ENCODE measurements at regions not wholly inside any gene's neighbourhood (a gene's known extent, or its start where the extent isn't known, plus 50 kb on each side); places are given as distances from the start of the nearest gene placed in this dataset.

- H3K27ac ChIP-seq: no peak overlapping the region
- TF ChIP-seq CTCF (conservative IDR thresholded peaks at IDR 0.05): no peak
Observed at GRCh38 chr5:15254607-15255006, 245.4 kb upstream of the FBXL7 start.

- no peak overlapping the region for H3K27ac ChIP-seq
- TF ChIP-seq CTCF (conservative IDR thresholded peaks at IDR 0.05): no peak
Observed at GRCh38 chr5:15252331-15252730, 247.6 kb upstream of the FBXL7 start.

GRCh38 chr5:15249152-15249551 lies 250.8 kb upstream of the FBXL7 start:
- TF ChIP-seq CTCF (conservative IDR thresholded peaks at IDR 0.05): no peak
- H3K27ac ChIP-seq: no peak overlapping the region

GRCh38 chr5:15248731-15249130 lies 251.2 kb upstream of the FBXL7 start:
- TF ChIP-seq CTCF (conservative IDR thresholded peaks at IDR 0.05): no peak
- no peak overlapping the region for H3K27ac ChIP-seq

- H3K27ac ChIP-seq: no peak overlapping the region
- no peak for TF ChIP-seq CTCF (conservative IDR thresholded peaks at IDR 0.05)
Observed at GRCh38 chr5:15245913-15246312, 254.1 kb upstream of the FBXL7 start.

GRCh38 chr5:15243301-15244020 lies 256.5 kb upstream of the FBXL7 start:
- no peak for TF ChIP-seq CTCF (conservative IDR thresholded peaks at IDR 0.05)
- H3K27ac ChIP-seq: no peak overlapping the region

- H3K27ac ChIP-seq: no peak overlapping the region
- no peak for TF ChIP-seq CTCF (conservative IDR thresholded peaks at IDR 0.05)
Observed at GRCh38 chr5:15241216-15241821, 258.7 kb upstream of the FBXL7 start.

Data from VCaP (cell line).